ENCODE measurements at regions not wholly inside any gene's neighbourhood (a gene's known extent, or its start where the extent isn't known, plus 50 kb on each side); places are given as distances from the start of the nearest gene placed in this dataset.
"Not testable (repeated sequence)": the region's sequence is repeated elsewhere in the genome, so short reads cannot be mapped to it uniquely, and the experiment has no call there.

DNA sequence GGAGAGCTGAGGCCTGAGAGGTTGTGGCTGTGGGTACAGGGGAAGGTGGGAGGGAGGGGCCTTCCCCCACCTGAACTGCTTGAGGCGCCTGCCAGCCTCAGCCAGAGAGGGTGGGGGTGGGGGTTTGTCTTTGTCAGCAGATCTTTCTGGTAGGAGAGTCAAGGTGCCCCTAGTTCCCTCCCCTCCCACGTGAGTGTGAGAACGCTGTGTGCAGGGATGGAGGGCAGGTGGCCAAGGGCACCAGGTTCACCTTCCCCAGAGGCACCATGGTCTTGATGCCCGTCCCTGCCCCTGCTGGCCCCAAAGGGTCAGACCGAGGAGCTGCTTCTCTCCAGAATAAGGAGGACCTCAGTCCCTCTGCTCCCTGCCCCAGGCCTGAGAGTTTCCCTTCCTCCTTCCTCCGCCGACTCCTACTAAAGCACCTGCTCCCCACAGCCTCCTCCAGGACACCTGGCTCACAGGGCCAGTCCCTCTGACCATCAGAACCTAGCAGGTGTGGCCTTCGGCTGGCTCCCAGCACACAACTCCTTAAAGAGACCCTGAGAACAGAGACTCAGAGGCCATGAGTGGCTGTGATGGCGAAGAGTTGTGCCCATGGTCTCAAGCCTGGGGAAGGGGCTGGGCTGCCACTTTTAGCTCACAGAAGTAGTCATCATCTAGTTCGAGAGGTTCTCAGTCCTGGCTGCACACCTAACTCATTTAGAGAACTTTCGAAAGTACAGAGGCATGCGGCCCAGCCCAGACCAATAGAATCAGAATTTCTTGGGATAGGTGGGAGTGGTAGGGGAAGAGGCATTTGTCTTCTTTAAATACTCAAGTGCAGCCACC lies 113.2 kb upstream of the LHX1 start:
- DNase-seq, result no peak

DNA sequence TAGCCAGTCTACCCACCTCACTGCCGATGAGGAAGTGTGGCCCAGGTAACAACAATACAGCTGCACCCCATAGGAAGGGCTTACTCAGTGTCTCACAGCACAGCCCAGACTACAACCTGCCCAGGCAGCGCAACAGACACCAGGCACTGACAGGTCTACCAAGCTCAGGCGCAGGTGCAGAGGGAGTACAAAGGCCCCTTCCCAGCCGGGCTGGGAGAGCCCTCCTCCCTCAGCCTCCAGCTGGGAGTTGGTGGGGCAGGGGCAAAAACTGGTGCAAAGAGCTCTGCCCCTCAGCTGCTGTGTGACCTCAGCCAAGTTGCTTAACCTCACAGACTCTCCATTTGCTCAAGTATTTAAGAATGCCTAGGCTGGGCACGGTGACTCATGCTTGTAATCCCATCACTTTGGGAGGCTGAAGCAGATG lies 112.6 kb upstream of the LHX1 start:
- no peak for DNase-seq

DNA sequence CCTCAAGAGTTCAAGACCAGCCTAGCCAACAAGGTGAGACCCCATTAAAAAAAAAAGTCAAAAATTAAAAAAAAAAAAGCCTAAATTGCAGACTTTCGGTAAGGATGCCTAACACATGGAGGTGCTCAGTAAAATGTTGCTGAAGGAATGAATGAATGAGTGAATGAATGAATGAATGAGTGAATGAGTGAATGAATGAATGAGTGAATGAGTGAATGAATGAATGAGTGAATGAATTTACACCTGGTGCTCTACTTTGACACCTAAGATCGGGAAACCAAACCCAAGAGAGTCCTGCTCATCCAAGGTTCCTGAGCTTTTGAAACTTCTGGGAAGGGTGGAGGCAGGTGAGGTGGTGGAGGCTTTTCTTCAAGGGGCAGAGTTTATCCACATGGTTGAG lies 112.2 kb upstream of the LHX1 start:
- no peak for DNase-seq

DNA sequence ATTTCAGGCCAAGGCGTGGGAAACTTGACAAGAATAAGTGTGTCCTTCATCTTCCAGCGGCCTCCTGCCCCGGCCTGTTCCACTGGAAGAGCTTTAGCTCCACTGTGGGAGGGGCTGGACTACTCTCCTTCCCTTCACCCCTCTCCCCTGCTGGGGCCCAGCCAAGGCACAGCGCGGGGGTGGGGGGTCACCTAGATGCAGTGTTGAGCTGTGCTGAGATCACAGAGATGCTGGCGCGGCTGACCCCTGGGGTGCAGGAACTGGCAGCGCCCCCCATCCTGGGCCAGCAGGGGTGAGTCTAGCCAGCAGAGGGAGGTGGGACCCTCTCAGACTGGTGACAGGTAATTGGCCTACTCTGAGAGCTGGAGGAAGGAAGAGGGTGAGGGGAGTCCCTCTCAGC lies 111.8 kb upstream of the LHX1 start:
- DNase-seq, result no peak

DNA sequence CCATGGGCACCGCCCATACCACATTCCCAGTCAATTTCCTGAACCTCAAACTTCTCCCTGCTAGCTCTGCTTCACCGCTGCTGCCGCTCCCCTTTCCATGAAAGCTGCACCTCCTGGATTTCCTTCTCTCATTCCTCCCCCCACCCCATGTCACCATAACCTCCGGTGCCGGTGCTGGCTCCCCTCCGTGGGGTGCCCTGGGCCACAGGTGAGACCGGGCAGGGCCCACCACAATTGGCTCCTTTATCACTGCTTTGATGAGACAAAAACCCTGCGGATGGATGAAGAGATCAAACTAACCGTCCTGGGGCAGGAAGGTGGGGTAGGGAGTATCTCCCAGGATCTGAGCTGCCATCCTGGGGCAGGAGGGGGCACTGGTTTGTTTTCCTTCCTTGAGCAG lies 111.3 kb upstream of the LHX1 start:
- no peak for DNase-seq

DNA sequence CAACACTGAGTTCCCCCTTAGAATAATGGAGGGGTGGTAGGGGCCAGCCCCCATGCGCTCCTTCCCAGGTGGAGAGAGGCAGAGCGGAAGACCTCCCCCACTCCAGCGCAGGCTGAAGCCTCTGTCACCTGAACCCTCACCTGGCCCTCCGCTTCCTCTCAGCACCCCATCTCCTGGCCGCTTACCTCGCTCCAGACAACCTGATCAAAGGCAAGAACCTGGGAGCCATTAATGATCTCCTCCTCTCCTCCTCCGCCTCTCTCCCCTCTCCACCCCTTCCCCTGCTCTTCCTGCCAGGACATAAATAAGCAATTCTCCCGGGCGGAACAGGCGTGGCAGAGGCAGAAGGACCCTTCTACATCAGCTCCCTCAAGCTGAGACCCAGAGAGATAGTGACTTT lies 110.2 kb upstream of the LHX1 start:
- DNase-seq, result no peak

DNA sequence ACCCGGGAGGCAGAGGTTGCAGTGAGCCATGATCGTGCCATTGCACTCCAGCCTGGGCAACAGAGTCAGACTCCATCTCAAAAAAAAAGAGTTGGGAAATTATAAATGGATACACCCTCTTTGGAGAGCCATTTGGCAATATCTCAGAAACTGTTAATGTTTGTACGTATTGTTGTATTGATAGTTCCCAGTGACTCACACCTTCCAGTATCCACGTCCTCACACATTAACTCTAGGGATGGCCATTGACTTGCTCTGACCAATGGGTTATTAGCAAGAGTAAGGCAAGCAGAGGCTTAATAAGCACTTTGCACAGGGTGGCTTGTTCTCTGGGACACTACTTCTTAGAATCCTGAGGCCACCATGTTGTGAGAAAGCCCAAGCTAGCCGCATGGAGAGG lies 107.6 kb upstream of the LHX1 start:
- DNase-seq, result no peak

DNA sequence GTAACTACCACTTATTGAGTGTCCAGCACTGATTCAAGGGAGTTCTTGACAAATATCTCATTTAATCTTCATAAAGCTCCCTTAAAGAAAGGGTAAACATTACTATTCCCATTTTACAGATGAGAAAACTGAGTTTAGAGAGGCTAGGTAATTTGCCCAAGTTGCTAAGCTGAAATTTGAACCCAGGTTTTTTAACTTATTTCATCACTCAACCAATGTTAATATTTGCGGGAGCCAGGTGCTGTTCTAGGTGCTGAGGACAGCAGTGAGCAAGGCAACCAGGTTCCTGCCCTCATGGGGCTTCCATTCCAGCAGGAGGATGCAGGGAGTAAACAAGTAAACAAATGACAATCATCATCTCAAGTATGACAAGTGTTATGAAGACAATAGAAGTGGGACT lies 104.0 kb upstream of the LHX1 start:
- DNase-seq, result no peak

DNA sequence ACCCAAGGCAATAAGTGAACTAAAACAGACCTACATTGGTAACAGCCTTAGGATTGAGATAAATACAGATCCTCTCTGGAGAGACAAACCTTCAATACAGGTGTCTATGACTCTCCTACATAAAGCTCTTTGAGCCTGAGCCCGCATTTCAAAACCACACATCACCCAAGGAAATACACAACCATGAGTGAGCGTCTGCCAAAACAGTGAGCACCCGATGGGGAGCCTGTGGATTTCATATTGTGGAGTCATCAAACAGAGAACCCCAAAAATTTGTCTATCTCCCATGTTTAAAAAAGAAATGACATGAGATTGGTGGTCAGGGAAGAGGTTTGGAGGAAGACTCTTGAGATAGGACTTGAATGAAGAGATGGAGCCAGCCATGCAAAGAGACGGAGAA lies 102.2 kb upstream of the LHX1 start:
- DNase-seq, result no peak

DNA sequence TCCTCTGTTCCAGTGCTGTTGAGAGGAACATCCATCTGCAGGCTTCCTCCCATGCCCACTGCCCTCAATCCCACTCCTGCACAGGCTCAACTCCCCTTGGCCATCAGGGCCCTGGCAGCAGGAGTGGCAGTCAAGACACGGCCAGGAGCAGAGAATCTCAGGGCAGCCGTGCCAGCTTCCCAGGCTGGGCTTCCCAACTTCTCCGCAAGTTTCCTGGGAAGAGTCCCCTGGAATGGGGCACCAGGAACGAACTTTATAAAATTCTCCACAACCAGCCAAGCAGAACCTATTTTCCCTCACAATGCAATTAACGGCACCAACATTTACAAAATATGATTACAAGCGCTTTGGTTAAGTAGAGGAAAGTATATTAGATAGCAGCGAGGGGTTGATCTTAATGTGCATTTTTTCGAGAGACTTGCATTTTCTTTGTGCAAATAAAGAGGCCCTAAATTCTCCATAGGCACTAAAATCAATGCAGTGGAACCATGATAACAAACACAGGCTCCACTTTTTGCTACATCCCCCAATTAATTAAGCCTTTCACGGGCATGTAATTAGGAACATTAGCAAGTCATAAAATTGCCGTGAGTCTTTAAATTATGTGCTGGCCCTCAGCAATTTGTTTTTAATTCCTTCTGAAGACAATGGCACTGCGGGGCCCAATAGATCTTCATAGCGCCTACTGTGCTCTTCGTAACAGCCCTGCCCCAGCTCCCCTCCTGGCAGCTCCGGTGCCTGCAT lies 99.9 kb upstream of the LHX1 start:
- no peak for DNase-seq

DNA sequence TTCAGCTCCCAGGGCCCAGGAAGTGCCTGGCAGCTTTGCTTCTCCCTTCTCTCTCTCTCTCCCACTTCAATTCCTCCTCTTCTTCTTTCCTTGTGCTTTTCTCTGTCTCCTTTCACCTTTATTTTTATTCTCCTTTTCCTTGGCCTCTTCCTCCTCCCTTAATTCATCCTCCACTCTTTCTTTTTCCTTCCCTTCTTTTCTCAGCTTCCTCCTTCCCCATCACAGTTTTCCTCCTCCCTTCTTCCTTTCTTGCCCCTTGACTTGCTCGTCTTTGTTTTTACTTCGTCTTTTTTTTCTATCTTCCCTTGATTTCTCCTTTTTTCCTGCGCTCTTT lies 99.4 kb upstream of the LHX1 start:
- DNase-seq, result no peak

DNA sequence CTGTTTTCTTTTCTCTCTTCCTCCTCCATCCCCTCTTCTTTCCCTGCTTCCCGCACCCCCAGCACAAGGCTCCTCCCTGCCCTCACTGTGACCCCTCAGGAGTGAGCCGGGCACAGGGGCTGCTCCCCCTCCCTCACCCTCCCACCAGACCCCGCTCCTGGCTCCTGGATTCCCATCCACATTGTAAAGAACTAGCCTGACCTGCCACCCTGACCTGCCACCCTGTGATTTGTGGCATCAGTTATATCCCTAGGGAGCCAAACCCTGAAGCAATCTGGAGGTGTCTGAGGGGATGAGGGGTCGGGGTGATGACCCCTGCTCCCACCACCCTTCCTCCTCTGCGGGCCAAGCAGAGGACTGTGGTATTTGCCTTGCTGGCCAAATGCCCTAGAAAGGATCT lies 98.0 kb upstream of the LHX1 start:
- no peak for DNase-seq

DNA sequence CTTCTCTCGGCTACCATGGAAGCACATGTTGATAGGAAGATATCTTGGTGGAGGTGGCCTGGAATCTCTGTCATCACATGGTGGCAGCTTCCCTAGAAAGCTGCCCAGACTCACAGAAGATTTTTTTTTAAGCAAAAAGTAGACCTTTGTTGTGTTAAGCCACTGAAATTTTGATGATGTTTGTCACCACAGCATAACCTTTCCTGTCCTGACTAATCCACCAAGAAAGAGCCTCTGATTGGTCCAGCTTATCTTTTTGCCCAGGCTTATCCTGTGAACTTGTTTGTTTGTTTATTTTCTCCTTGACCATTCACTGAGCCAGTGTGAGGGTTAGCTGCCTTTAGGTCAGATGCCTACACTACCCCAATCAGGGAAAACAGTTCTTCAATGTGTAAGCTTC lies 96.5 kb upstream of the LHX1 start:
- DNase-seq, result no peak

DNA sequence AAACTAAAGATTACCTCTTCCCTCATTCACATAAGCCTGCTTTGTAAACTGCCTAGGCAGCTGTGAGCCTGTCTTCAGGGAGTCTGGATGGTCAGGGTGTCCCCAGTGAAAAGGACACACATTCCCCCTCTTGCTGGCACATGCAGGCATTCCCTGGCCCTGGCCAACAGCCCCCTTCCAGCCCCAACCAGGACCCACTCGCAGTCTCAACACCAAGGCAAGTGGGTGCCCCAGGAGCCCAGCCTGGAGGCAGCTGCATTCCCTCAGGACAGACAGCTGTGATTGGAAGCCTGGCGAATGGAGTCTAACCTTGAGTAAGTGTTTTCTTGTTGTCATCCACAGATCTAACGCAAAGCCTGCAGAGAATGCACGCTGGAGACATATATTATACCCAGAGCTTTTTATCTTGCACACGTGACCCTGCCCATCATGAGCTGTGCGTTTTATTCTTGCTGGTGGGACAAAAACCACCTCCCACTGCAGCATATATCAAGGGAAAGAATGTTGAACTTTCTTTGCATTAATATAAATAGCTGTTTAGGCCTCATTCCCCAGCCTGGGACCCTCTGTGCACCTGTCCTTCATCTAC lies 95.0 kb upstream of the LHX1 start:
- DNase-seq, result no peak

DNA sequence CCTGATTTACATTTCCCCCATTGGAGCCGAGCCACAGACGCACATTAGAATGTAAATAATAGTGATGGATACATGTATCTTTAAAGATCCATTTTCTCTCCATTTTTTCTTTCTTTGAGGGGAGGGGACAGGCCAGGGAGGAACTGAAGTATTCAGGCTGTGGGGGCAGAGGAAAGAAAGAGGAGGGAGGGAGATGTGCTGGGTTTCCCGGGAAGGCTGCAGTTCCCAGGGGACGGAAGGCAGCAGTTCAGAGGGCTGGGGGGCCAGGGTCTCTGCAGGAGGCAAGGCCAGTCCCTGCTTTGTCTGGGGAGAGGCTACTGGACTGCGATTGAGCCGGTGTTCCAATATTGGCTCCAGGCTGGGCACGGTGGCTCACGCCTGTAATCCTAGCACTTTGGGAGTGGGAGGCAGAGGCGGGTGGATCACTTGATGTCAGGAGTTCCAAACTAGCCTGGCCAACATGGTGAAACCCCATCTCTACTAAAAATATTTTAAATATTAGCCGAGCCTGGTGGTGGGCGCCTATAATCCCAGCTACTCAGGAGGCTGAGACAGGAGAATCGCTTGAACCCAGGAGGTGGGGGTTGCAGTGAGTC lies 94.2 kb upstream of the LHX1 start:
- no peak for DNase-seq

DNA sequence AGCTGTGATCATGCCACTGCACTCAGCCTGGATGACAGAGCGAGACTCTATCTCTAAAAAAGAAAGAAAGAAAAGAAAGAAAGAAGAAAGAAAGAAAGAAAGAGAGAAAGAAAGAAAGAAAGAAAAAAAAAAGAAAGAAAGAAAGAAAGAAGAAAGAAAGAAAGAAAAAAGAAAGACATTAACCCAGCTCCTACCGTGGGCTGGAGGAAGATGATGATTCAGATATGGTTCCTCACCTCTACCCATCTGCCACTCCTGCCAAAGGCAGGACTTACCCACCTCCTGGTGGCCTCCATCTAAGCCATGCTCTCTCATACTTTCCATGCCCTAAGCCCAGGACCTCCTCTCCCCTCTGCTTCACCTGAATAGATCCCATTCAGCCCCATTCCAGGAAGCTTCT lies 93.3 kb upstream of the LHX1 start:
- DNase-seq, result no peak

DNA sequence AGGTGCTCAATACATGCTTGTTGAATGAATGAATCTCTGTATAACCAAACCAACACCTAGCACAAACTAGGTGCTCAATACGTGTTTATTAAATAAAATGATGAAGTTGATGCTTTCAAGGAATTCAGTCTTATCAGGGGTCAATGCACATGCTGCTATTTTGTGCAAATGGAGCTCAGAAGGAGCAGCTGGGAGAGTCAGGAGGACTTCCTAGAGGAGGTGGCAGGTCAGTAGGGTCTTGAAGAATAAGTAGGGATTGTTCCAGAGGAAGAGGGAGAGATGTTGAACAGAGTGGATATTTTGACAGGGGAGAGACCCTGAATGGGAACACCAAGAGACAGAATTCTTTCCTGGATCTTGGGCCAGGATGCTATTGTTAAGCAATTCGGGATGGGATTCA lies 92.7 kb upstream of the LHX1 start:
- no peak for DNase-seq

DNA sequence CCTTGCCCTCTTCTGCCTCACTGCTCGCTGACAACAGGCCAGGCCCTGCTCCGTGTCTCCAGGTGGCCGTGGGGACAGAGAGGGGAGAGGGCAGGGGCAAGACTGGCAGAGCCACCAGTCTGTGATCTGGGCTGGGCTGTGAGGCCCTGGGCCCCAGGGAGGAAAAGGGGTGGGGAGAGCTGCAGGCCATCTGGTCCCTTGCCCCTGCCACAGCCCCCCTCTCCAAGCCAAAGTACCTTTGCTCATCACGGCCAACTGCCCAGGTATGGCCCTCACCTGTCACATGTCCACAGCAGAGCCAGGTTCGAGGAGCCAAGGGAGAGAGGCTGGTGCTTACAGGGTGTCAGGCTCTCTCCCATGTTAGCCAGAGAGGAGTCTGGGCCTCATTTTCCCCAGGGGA lies 91.4 kb upstream of the LHX1 start:
- DNase-seq, result no peak

DNA sequence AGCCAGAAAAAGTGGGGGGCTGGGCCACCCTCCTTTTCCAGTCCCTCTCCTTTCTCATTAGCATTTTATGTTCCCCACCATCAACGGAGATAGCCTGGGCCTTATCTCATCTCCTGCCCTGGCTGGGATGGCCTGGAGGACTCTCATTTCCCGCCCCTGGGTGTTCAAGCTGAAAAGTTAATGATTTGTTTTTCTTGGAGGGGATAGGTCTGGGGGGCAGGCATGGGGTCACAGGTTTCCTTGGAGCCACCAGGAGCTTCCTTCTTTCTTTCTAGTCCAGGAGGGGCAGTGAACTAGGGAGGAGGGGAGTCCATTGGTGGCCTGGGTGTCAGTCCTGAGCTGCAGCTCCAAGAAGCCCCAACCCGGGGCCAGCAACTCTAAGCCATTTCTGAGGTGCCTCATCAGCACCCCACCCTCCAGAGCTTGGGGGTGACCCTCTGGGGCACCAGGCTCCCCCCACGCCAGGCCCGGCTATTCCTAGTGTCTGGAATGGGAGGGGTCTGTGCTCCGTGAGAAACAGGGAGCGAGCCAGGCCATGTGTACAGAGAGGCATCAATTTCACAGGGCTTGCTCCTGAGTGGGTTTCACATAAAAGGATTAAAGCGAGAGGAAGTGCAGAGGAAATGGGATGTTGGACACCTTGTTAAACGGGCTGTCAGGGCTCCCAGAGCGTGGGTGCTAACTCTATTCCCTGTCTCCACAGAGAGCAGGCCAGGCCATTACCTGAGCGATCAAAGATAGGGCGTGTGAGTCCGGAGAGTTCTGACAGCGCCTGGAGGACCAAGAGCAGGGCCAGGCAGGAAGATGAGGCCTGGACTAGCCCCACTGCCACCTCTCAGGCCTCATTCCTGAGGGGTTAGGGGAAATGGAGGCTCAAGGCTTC lies 90.6 kb upstream of the LHX1 start:
- DNase-seq, result no peak

DNA sequence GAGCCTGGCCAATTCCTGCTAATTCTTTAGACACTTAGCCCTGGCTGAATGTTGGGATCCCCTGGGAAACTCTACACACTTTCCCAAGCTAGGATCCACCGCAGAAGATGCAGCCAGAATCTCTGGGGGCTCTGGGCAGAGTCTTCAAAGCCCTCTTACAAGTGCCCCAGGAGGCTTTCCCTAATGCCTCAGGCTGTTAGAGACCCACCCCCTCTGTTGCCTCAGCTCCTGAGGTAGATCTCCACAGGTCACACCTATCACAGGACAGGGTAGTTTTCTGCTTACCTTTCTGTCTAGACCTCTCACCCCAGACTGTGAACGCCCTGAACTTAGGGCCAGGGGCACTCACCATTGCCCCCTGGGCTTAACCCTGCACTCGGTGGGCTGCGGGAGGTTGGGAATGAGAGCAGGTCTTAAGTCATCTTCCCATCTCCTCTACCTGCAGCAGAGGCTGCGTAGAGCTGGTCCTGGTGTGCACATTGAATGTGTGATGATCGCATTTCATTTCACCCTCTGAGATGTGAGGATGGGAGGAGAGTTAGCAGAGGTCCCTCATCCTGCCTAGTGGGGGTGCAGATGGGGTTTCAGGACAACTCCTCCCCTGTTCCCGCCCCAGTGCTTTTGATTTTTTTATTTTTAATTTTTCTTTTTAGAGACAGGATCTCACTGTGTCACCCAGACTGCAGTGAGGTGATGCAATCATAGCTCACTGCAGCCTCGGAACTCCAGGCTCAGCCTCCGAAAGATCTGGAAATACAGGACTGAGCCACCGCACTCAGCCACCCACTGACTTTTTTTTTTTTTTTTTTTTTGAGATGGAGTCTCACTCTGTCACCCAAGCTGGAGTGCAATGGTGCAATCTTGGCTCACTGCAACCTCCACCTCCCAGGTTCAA lies 89.0 kb upstream of the LHX1 start:
- DNase-seq, result no peak

DNA sequence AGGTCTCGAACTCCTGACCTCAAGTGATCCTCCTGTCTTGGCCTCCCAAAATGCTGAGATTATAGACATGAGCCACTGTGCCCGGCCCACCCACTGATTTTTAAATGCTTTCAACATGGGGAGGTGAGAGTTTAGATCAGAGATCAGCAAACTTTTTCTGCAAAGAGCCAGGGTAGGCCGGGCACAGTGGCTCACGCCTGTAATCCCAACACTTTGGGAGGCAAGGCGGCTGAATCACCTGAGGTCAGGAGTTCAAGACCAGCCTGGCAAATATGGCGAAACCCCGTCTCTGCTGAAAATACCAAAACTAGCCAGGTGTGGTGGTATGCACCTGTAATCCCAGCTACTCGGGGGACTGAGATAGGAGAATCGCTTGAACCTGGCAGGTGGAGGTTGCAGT lies 88.3 kb upstream of the LHX1 start:
- not testable (repeated sequence) for DNase-seq

DNA sequence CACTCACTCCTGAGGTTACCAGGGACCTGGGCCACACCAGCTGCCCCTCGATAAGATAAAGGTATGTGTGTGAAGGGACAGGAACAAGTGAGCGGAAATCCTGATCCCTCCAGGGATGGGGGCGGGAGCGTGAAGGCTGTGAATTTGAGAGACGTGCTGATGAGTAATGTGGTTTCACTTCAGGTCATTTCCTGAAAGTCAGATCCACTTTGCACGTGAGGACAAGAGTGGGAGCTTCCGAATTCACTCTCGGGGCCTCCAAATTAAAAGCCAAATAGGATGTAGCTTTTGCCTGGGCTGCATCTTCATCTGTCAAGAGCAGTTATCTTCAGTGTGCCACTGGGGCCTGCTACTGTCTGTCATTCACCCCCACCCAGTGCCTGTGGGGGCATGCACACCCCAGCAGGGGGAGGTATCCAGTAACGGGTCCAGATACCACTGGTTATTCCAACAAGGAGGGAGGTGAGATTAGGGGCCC lies 87.4 kb upstream of the LHX1 start:
- DNase-seq, result no peak

Data from NCI-H2107 (cell line).